ENCODE measurements at regions not wholly inside any gene's neighbourhood (a gene's known extent, or its start where the extent isn't known, plus 50 kb on each side); places are given as distances from the start of the nearest gene placed in this dataset.

DNA sequence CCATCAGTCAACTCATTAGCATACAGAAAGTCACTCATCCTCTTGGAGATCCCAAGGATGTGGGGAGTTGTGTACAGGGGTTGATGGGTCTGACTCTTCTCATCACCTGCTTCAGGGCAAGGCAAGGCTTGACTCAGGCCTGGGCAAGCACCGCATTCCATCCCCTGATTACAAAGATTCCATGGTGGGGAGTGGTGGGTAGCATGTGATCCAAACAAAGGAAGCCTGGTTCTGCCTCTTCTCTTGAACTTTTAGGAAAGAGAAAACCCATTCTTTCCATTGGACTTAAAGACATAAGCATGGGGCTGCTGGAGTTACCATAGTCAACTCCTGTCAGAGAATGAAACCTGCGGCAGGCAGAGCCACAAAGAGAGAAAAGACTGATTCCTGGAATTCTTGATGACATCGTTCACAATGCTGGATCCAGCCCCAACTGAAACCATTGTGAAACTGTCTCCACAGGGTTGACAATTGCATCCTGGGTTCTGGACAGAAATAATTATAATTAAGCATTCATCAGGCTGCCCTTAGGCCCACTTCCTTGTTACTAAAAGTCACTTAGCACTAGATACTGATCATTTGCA lies 235.8 kb upstream of the KCNG1 start:
- TF ChIP-seq, protein P1, sequence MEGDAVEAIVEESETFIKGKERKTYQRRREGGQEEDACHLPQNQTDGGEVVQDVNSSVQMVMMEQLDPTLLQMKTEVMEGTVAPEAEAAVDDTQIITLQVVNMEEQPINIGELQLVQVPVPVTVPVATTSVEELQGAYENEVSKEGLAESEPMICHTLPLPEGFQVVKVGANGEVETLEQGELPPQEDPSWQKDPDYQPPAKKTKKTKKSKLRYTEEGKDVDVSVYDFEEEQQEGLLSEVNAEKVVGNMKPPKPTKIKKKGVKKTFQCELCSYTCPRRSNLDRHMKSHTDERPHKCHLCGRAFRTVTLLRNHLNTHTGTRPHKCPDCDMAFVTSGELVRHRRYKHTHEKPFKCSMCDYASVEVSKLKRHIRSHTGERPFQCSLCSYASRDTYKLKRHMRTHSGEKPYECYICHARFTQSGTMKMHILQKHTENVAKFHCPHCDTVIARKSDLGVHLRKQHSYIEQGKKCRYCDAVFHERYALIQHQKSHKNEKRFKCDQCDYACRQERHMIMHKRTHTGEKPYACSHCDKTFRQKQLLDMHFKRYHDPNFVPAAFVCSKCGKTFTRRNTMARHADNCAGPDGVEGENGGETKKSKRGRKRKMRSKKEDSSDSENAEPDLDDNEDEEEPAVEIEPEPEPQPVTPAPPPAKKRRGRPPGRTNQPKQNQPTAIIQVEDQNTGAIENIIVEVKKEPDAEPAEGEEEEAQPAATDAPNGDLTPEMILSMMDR (IDR thresholded peaks at IDR 0.05; ENCODE audit: insufficient read depth, low read depth, low read length, missing control alignments): no peak
- DNase-seq (ENCODE audit: low read depth): peak; percentile 96
- no peak overlapping the region for H3K4me3 ChIP-seq (ENCODE audit: low read length)

- TF ChIP-seq, protein P1 (IDR thresholded peaks at IDR 0.05; ENCODE audit: insufficient read depth, low read depth, low read length, missing control alignments): no peak
- DNase-seq (ENCODE audit: low read depth): no peak
- H3K4me3 ChIP-seq (ENCODE audit: low read length): no peak overlapping the region
Observed at GRCh38 chr20:51255417-51255816, 232.5 kb upstream of the KCNG1 start.

- TF ChIP-seq, protein P1 (IDR thresholded peaks at IDR 0.05; ENCODE audit: insufficient read depth, low read depth, low read length, missing control alignments): no peak
- DNase-seq (ENCODE audit: low read depth): no peak
- no peak overlapping the region for H3K4me3 ChIP-seq (ENCODE audit: low read length)
Observed at GRCh38 chr20:51253280-51253679, 230.4 kb upstream of the KCNG1 start.

GRCh38 chr20:51249781-51250180 lies 226.9 kb upstream of the KCNG1 start:
- DNase-seq (ENCODE audit: low read depth): no peak
- no peak overlapping the region for H3K4me3 ChIP-seq (ENCODE audit: low read length)
- TF ChIP-seq, protein P1 (IDR thresholded peaks at IDR 0.05; ENCODE audit: insufficient read depth, low read depth, low read length, missing control alignments): no peak

GRCh38 chr20:51249215-51249614 lies 226.3 kb upstream of the KCNG1 start:
- TF ChIP-seq, protein P1 (IDR thresholded peaks at IDR 0.05; ENCODE audit: insufficient read depth, low read depth, low read length, missing control alignments): no peak
- no peak for DNase-seq (ENCODE audit: low read depth)
- no peak overlapping the region for H3K4me3 ChIP-seq (ENCODE audit: low read length)

DNA sequence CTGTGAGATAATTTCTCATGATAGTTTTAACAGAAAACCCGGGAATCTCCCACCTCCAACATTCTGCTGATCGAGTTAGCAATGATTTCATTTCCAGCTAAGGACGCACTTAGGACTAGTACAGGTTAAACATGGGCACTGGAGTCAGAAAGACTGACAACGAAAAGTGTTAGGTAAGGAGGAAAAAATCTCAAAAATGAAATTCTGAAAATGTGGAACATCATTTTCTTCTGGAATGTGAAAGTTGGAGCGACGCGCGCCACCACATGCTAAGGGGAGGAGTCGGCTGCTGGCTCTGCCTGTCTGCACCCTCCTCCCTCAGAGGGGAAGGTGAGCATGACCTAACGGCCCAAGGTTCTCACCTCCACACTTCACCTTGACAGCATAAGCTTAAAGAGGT lies 221.6 kb upstream of the KCNG1 start:
- TF ChIP-seq, protein P1 (IDR thresholded peaks at IDR 0.05; ENCODE audit: insufficient read depth, low read depth, low read length, missing control alignments): no peak
- H3K4me3 ChIP-seq (ENCODE audit: low read length): no peak overlapping the region
- no peak for DNase-seq (ENCODE audit: low read depth)

DNA sequence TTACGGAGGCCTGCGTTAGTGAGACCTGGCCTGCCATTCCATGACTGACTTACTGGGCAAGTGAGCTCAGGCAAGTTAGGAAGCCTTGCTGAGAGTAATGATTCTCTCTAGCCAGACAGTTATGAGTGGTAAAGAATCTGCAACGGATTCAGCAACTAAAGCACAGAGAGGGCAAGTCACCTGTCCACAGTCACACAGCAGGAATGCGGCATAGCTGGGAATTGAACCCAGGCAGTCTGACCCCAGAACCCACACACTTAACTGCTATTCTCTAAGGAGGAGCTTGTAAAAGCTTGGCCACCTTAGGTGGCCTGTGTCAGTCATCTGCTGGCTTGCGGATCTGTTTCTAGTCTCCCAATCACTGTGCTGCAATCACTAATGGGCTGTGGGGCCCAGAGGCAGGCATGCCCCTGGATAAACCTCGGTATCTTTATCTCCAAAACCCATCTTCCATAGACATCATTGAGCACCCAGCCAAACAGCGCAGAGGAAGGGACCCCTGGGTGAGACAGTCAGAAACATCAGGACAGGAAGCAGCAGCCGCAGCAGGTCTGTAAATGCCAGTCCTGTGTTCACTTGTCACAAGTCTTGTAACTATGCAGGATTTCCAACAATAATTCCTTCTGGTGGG lies 215.9 kb upstream of the KCNG1 start:
- DNase-seq (ENCODE audit: low read depth): no peak
- no peak overlapping the region for H3K4me3 ChIP-seq (ENCODE audit: low read length)
- TF ChIP-seq, protein P1 (IDR thresholded peaks at IDR 0.05; ENCODE audit: insufficient read depth, low read depth, low read length, missing control alignments): no peak

Measured in epithelial cell of esophagus (primary cell).